NT2/D1 (cell line): ENCODE measurements at regions not wholly inside any gene's neighbourhood (a gene's known extent, or its start where the extent isn't known, plus 50 kb on each side); places are given as distances from the start of the nearest gene placed in this dataset.
A peak's percentile ranks its signal among the peaks of the same experiment; 100 is the strongest.

Experiments
- DNase-seq: peaks from one replicate; pipeline ENCODE4 v3.0.0-alpha.2; 2011; ENCODE audit warnings: low read depth, low spot score
- H3K27me3 ChIP-seq: 2 replicates; pipeline ENCODE4 v1.6.0; 2011; ENCODE audit warnings: mild to moderate bottlenecking; ENCODE audit not compliant: insufficient read length, insufficient read depth
- H3K36me3 ChIP-seq: 2 replicates; pipeline ENCODE4 v1.6.1; 2011; ENCODE audit warnings: mild to moderate bottlenecking, low read length, mixed read lengths; ENCODE audit not compliant: insufficient read depth, insufficient read length
- H3K4me1 ChIP-seq: 2 replicates; pipeline ENCODE4 v1.5.1; 2011; ENCODE audit not compliant: insufficient read depth, insufficient read length
- H3K4me3 ChIP-seq: 2 replicates; pipeline ENCODE4 v1.5.1; 2011; ENCODE audit warnings: low read depth; ENCODE audit not compliant: insufficient read length
- H3K9ac ChIP-seq: 2 replicates; pipeline ENCODE4 v1.6.0; 2011; ENCODE audit warnings: low read depth; ENCODE audit not compliant: insufficient read length
- H3K9me3 ChIP-seq: 2 replicates; pipeline ENCODE4 v1.5.1; 2011; ENCODE audit warnings: mild to moderate bottlenecking, low read length; ENCODE audit not compliant: insufficient read depth
- SUZ12 ChIP-seq: IDR thresholded peaks from 2 replicates; pipeline ENCODE4 v1.6.1; 2011; ENCODE audit not compliant: insufficient read length, insufficient read depth; ENCODE audit errors: extremely low read depth
- YY1 ChIP-seq: IDR thresholded peaks from 2 replicates; pipeline ENCODE4 v1.6.1; 2011; ENCODE audit not compliant: insufficient read length, insufficient read depth
- ZNF274 ChIP-seq: IDR thresholded peaks from 2 replicates; pipeline ENCODE4 v1.6.1; 2011; ENCODE audit warnings: mild to moderate bottlenecking, low read depth, low read length

DNA sequence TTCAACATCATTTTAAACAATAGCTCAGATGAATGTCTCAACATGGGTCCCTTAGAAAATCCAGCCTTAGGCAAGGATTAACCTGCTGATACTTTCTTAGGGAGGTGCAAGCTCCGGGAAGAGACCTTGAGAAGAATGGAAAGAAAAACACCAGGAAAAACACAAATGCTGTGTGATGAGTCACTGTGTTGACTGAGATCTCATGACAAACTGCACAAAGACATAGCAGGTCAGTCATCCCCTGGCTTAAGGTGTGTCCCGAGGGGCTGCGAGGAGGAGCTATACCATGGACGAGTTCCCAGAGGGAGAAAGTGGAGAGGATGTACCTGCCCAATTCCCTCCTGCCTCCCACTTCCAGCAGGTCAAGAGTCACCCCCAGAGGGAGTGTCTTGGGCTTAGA, 98.0 kb downstream of the TEX36 start:
- peak; percentile 32 for DNase-seq
- Histone ChIP-seq H3K9ac (no peak overlapping the region), H3K36me3 (no peaks in the 10 kb centered on the region), H3K9me3 (no peaks in the 10 kb centered on the region), H3K4me3 (no peak overlapping the region), H3K4me1 (no peaks in the 10 kb centered on the region), H3K27me3 (no peaks in the 10 kb centered on the region)
- TF ChIP-seq ZNF274 (no peak), SUZ12 (no peak), YY1 (no peak)

- Histone ChIP-seq H3K4me3 (no peak overlapping the region), H3K9me3 (0 out of 2 replicates have a peak, but pooled peaks cover 4% of the 10 kb centered on the region), H3K4me1 (no peaks in the 10 kb centered on the region), H3K9ac (no peak overlapping the region), H3K27me3 (no peaks in the 10 kb centered on the region), H3K36me3 (no peaks in the 10 kb centered on the region)
- DNase-seq: no peak
- TF ChIP-seq SUZ12 (no peak), ZNF274 (no peak), YY1 (no peak)
These were observed 104.2 kb downstream of the TEX36 start for GRCh38 chr10:125578658-125579315.

- 0 out of 2 replicates have a peak, but pooled peaks cover 4% of the 10 kb centered on the region for H3K9me3 ChIP-seq
- H3K36me3 ChIP-seq: no peaks in the 10 kb centered on the region
- H3K4me1 ChIP-seq: no peaks in the 10 kb centered on the region
- no peak for DNase-seq
- H3K27me3 ChIP-seq: no peaks in the 10 kb centered on the region
- no peak overlapping the region for H3K4me3 ChIP-seq
- no peak overlapping the region for H3K9ac ChIP-seq
- no peak for TF ChIP-seq SUZ12
These were observed 107.1 kb downstream of the TEX36 start for GRCh38 chr10:125575843-125576242.

DNA sequence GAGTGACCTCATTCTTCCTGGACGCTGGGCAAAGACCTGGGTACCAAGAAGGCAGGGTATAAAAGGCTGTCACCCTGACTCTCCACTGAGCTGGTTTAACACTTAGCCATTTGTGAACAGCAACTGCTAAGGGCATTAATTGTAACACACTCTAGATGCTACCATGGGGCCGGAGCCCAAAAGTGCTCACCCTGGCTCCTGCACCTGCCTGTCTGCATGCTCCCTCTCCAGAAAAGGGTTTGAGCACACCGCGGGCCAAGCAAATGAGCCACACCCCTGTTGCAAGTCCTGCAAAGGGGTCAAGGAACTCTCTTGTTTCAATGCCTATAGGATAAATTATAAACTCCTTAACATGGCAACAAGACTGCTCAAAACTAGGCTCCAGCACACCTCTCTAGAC, 114.8 kb downstream of the TEX36 start:
- H3K4me3 ChIP-seq: no peak overlapping the region
- H3K9me3 ChIP-seq: no peaks in the 10 kb centered on the region
- no peak for TF ChIP-seq SUZ12
- no peaks in the 10 kb centered on the region for H3K27me3 ChIP-seq
- DNase-seq: no peak
- no peaks in the 10 kb centered on the region for H3K36me3 ChIP-seq
- no peak overlapping the region for H3K9ac ChIP-seq
- H3K4me1 ChIP-seq: no peaks in the 10 kb centered on the region

DNA sequence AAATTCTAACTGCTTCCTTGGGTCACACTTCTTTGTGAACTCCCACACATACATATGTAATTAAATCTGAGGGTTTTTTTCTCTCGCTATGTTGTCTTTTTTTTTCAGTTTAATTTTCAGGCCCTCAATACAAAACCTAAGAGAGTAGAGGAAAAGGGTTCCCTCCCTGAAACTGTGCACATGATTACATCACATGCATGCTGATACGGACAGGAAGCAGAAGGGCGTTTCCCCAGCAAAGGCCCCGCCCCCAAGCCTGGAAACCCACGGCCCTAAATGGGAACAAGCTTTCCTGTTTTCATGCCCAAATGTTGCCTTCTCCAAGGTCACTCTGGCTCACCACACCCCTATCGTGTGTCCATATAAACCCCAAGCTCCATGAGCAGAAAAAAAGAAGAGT, 115.4 kb downstream of the TEX36 start:
- H3K27me3 ChIP-seq: no peaks in the 10 kb centered on the region
- no peak for DNase-seq
- no peaks in the 10 kb centered on the region for H3K4me1 ChIP-seq
- TF ChIP-seq ZNF274 (no peak), SUZ12 (no peak), YY1 (no peak)
- no peaks in the 10 kb centered on the region for H3K9me3 ChIP-seq
- no peaks in the 10 kb centered on the region for H3K36me3 ChIP-seq
- no peak overlapping the region for H3K4me3 ChIP-seq
- H3K9ac ChIP-seq: no peak overlapping the region

DNA sequence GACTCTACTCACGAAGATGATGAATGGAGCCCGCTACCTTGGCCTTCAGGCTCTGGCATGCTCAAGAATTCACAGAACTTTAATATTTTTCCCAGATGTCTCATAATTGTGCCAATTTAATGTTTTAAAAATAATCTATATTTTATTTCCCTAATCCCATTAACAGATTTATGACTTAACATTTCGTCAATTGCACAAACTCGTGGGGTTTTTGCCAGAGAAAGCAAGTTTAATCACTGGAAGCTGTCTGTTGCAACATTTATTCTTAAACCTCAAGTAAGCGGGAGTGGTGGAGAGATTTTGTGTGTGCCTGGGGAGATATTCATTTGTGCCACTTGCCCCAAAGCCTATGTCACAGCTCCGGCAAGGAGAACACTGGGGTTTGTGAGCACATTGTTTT, 117.9 kb downstream of the TEX36 start:
- no peak for DNase-seq
- no peak overlapping the region for H3K4me3 ChIP-seq
- no peaks in the 10 kb centered on the region for H3K27me3 ChIP-seq
- H3K9me3 ChIP-seq: no peaks in the 10 kb centered on the region
- H3K9ac ChIP-seq: no peak overlapping the region
- no peaks in the 10 kb centered on the region for H3K36me3 ChIP-seq
- no peak for TF ChIP-seq ZNF274
- TF ChIP-seq SUZ12: no peak
- no peaks in the 10 kb centered on the region for H3K4me1 ChIP-seq

GRCh38 chr10:125564570-125564969, 118.4 kb downstream of the TEX36 start:
- no peak overlapping the region for H3K9ac ChIP-seq
- no peaks in the 10 kb centered on the region for H3K9me3 ChIP-seq
- no peaks in the 10 kb centered on the region for H3K27me3 ChIP-seq
- TF ChIP-seq SUZ12: no peak
- no peak overlapping the region for H3K4me3 ChIP-seq
- DNase-seq: no peak
- no peaks in the 10 kb centered on the region for H3K36me3 ChIP-seq
- H3K4me1 ChIP-seq: no peaks in the 10 kb centered on the region

GRCh38 chr10:125562737-125563136, 120.2 kb downstream of the TEX36 start:
- H3K9ac ChIP-seq: no peak overlapping the region
- TF ChIP-seq YY1 (no peak), SUZ12 (no peak), ZNF274 (no peak)
- no peaks in the 10 kb centered on the region for H3K36me3 ChIP-seq
- H3K9me3 ChIP-seq: no peaks in the 10 kb centered on the region
- DNase-seq: peak; percentile 8
- H3K27me3 ChIP-seq: no peaks in the 10 kb centered on the region
- H3K4me1 ChIP-seq: no peaks in the 10 kb centered on the region
- no peak overlapping the region for H3K4me3 ChIP-seq
